ENCODE measurements at regions not wholly inside any gene's neighbourhood (a gene's known extent, or its start where the extent isn't known, plus 50 kb on each side); places are given as distances from the start of the nearest gene placed in this dataset.
"Not testable (repeated sequence)": the region's sequence is repeated elsewhere in the genome, so short reads cannot be mapped to it uniquely, and the experiment has no call there.

DNA sequence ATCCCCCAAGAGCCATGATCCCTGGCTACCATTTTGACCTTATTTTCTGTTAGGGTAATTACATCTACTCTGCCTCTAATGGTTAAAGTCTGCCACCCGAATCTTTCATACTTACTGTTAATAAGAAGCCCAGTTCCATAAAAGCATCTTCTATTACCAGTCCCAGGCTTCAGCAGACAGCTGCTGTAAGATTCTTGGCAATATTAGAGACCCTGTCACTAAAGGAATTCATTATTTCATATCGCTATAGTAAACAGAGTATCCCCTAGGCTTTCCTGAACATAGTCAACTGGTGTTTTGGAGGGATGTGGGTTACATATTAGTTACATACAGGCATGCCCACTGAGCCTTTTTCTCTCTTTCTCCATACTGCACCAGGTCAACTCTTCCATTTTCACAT, 608.7 kb upstream of the SEMA6A start:
- no peak for DNase-seq

DNA sequence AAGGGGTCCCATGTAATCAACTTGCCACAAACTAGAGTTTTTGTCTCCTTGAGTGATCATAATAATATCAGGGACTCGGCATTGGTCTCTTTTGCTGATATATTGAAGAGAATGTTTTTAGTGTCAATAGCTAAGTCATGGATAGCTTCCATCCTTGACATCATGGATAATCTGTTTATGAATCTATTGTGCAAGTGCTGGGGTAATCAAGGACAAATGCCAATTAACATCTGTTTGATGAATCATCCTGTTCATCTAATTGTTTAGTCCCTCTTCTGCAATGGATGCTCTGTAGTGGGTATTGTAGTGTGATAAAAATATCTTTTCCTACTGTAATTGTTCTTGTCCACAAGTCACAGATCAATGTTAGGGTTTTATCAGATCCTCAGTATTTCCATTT, 607.5 kb upstream of the SEMA6A start:
- no peak for DNase-seq

DNA sequence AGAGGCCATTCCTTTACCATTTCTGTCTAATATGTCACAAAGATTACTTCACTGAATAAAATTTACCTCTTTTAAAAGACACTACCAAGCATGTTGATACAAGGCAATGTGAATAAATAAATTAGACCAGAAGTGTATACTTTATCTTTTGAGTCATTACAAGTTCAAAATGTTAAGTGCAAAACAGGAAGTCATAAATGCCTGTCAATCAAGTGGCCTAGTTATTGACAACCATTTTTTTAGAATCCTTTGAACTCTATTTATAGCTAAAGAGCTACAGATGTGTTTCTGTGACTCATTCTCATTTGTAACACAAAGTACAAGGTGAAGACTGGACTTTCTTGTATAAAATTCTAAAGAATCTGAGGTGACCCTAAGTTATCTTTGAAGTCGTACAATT, 602.7 kb upstream of the SEMA6A start:
- no peak for DNase-seq

DNA sequence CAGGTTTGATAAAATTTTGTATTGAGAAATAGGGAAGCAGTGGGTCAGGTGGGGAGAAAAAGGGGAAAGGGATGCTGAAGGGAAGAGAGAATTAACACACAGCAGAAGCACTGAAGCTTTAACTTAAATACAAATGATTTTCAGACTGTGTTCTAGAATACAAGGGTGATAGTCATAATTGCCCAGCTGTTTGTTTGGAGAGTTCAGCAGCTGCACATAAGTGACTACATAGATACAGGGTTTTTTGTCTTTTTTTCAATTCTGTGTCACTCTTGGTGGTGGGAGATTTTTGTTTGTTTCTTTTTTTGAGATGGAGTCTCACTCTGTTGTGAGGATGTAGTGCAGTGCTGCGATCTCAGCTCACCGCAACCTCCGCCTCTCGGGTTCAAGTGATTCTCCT, 590.4 kb upstream of the SEMA6A start:
- no peak for DNase-seq

DNA sequence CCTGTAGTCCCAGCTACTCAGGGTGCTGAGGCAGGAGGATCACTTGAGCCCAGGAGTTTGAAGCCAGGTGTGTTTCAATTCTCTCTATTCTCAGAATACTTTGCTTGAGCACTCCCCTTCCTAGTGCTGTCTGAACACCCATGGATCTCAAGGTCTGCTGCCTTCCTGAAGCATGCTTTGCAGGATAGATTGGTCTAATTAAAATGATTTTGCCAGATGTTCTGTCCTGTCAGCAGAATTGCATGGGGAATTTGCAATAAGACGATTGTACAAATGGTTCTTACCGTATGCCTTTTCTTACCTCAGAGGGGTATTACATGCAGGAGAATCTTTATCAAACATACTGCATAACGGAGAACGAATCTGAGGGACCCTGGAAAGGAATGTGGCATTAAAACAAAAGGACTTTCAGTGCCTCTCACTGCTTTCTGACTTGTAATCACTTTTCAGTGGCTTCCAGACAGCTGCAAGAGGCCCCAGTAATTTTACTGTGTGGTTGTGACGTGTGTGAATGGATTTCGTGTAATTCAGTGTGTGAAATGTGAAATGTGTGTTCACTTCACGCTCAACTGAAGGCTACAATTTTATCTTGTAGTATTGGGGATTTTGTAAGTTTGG, 587.2 kb upstream of the SEMA6A start:
- DNase-seq = no peak

DNA sequence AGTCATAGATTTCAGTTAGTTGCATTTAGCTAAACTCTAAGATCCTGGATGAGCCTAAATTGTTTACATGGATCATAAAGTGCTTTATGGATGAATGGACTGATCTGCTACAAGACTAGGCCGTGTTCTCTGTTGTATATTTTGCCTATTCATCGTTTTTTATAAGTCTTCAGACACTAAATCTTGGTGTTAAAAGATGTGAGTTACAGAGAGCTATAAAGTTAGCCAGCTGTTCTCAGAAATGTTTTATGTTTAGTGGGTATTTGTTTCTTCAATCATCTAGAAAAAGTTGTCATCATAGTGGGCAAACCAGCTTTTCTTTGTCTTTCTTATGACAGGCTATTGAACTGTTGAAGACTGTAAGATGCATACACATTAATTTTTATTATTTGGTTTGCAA, 585.8 kb upstream of the SEMA6A start:
- DNase-seq = no peak

DNA sequence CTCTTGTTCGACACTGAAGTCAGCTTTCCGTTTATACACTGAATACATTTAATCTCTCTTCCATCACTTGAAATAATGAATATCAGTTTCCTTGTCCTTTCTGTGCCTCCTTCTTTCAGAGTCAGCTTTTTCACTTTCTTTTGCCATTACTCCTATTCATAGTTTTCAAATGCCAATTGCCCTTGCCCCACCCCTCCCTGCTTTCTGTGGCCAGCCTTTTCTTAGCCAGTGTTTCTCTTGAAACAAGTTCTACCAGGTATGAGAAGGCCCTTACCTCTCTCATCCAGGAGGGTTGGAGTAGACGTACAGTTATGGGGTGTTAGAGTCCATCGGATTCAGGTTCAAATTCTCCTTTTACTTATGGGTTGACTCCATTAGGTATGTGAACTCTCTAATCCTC, 574.7 kb upstream of the SEMA6A start:
- no peak for DNase-seq

DNA sequence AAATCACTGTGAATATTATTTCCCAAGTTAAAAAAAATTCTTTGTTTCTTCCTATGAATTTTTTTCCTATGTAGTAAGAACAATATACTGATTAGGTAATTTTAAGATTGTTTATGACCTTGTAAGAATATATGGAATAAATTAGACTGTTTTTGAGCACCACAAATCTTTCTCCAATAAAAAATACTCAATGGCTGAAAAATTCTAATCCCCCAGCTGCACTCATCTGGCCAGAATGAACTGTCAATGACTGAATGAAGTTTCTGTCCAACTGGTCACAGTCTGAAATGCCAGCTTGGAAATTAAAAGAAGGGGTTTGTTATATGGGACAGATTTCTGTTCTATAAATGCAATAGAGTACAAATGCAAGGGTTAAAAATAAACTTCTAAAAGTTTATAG, 569.5 kb upstream of the SEMA6A start:
- no peak for DNase-seq

DNA sequence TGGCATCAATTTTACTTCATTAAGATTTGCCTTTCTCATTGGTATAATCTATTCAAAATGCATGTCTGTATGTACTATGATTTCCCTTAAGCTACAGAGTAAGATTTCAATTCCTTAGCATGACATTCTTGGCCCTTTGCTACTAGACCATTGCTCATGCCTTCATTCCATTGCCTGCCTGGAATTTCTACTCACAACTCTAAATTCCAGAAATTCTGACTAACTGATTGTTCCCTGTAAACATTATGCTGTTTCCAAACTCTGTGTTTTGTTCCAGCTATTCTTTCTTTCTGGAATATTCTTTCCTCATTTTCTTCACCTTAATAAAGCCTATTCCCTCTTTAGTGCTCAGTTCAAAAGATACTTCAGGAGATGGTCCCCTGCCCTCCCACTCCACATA, 568.8 kb upstream of the SEMA6A start:
- no peak for DNase-seq

DNA sequence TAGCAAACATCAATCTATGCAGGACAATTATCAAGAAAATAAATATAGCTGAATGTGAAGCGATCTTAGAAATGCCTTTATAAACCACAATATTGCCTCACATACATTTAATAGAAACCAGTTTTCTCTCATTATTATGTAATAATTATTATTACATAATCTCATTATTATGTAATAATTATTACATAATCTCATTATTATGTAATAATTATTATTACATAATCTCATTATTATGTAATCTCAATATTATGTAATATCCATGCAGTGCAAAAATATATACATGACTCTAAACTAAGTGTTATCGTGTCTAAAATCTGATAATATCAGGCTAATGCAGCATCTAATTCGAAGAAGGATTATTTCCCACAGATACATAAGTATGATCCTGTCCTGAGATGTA, 563.9 kb upstream of the SEMA6A start:
- DNase-seq = no peak

DNA sequence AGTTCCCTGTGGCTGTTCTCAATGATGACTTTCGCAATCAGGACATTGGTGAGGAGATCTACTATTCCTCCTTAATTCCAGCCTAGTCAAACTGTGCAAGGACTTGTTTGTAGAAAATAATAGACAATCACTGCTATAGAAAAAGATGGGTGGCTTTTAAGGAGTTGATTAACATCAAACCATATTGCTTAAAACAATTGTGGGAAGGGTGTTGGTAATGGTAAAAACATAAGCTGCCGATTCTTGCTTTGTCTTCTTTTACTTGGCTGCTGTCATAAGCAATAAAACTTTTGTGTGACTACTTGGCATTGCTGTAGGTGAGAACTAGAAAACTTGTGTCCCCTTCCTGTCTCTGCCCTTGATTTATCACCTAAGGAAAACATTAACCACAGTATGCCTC, 561.2 kb upstream of the SEMA6A start:
- DNase-seq = no peak

DNA sequence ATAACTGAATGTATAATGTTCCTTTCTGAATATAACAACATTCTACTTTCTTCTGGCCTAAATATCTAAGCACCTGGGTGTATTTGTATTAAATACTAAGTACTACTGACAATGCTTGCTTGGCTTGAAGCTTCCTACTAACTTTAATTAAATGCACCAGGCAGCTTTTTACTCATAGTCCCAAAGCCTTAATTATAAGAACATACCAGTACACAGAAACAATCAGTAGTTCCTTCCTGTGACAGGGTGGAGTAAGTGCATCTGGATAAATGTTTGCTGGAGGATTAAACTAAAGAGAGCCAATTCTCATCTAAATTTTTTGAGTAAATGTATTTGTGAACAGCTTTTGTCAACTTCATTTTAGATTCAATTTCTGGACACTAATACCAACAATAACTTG, 558.6 kb upstream of the SEMA6A start:
- DNase-seq = no peak

DNA sequence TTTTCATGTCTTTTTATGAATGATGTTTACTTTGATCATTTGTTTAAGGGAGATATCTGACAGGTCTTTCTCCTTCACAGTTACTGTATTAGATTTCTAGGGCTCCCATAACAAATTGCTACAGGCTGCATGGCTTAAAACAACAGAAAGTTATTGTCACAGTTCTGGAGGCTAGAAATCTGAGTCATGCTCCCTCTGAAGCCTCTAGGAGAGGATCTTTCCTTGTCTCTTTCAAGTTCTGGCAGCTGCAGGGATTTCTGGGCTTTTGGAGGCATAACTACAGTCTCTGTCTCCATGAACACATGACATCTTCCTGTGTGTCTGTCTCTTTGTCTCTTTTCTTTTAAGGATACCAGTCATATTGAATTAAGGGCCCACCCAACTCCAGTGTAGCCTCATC, 557.3 kb upstream of the SEMA6A start:
- no peak for DNase-seq

DNA sequence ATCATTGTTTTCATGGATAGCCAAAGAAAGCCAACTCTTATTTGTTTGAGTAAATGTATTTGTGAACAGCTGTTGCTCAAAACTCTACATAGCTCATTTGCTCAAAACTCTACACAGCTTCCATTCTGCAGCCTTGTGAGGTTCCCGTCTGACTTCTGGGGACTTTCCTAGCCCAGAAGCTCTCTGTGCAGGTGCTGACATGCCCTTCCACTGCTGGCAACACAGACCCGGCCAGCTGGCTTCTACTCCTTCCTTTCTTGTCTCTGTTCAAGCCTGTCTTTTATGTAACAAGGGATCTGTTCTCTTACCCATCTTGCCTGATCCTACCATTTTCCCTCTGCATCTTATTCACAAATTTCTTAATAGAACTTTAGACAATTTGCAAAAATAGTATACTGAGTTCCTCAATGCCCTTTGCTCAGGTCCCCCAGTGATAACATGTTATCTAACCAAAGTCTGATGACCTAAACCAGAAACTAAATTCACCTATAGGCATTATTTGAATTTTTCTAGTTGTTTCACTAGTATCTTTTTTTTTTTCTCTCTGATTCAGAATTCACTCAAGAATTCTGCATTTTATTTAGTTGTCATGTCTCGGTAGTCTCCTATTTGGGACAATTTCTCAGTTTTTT, 556.5 kb upstream of the SEMA6A start:
- no peak for DNase-seq

DNA sequence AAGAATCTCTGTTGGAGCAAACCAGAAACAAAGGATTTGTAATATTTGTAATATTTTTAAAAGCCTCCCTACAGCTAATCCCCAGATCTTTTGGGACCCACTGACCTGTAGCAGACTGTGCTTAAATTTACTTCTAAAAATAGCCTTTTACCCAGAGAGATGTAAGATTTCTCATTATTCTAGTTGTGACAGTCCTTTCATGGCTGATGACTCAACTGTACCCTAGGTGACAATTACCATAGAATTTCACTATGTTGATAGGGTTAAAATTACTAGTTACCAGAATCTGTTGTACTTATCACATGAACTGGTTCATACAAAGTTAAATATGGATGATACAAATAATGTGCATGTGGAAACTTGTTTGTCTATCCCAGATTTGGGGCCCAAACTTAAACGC, 543.9 kb upstream of the SEMA6A start:
- no peak for DNase-seq

DNA sequence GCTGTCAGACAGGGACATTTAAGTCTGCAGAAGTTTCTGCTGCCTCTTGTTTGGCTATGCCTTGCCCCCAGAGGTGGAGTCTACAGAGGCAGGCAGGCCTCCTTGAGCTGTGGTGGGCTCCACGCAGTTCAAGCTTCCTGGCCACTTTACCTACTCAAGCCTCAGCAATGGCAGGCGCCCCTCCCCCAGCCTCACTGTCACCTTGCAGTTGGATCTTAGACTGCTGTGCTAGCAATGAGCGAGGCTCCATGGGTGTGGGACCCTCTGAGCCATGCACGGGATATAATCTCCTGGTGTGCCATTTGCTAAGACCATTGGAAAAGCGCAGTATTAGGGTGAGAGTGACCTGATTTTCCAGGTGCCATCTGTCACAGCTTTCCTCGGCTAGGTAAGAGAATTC, 542.7 kb upstream of the SEMA6A start:
- DNase-seq = not testable (repeated sequence)

DNA sequence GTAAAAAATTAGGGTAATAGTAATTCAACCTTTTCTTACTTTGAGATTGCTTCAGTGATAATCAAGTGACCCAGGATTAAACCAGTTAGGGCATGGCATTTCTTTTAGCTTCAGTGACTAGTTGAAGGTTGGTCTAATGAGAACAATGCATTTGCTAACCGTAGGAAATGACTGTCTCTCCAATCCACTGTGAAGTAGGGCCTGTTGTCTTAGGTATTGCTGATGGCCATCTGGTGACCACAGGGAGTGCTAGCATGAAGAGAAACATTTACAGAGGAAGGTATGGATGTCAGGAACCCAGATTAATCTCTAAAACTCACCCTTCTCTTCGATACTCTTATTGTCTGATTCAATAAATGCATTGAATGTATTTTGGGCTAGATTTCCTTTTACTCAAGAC, 535.9 kb upstream of the SEMA6A start:
- DNase-seq = no peak

DNA sequence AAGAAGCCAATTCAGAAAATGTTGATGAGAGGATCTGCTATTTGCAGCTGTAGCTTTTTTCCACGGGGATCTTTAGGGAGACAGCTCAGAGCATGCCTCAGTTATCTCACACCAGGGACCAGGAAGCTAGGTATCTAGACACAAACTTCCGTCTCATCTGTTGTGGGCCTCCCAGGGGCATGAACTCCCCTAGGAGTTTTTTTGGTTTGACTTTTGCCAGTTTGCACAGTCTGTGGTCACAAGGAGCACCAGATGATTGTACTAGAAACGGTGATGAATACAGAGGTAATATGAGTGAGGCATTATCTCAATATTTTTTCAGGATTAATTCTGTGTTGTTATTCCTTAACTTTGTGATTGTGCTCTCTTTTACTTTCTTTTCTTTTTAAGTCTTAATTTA, 533.2 kb upstream of the SEMA6A start:
- DNase-seq = no peak

DNA sequence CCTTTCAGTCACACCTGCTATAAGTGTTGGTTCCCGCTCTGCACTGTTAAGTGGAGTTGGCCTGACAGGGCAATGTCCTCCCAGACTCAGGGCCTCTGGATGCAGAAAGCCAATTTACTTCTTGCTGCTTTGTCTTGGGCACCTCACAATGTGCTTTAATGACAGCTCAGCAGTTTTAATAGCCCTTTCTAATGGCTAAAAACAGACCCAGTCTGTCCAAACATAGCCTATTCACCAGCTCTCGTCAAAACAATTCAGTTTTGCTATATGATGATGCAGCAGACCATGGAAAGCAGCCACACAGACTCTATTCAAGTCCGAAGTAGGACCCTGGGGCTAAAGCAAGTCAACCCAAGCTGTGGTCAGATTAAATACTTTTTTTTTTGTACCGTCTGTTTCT, 529.1 kb upstream of the SEMA6A start:
- DNase-seq = no peak

DNA sequence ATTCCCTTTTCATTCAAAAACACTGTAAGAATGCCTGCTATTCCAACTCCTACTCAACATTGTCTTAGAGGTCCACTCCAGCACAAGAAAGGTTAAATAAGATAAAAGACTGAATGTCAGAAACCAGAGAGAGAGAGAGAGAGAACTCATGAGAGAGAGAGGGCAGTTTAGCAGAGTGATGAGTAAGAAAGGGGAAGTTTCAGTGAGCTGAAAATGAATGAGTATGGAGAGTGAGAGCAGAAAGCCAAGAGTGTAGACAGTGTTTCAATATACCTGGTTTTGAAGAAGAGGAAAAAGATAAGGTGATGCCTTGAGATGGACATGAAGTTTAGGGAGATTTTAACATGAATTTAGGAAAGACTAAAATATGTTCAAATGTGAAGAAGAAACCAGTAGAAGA, 528.0 kb upstream of the SEMA6A start:
- no peak for DNase-seq

DNA sequence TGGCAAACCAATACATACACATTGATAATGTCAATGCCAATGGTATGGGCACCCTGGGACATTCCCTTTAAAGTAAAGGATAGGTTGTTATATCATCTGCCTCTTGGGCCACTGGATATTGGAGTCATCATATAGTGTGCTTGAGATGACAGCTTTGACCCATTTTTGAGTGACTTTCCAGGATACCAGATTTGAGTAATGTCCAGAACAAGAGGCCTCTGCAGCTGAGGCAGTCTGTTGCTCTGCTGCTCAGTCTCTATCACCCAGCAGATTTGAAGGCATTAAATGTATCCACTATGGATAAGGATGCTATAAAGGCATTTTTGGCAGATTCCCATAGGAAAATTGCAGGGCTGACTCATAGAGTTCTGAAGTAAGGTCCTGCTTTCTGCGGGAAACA, 525.6 kb upstream of the SEMA6A start:
- DNase-seq = no peak

DNA sequence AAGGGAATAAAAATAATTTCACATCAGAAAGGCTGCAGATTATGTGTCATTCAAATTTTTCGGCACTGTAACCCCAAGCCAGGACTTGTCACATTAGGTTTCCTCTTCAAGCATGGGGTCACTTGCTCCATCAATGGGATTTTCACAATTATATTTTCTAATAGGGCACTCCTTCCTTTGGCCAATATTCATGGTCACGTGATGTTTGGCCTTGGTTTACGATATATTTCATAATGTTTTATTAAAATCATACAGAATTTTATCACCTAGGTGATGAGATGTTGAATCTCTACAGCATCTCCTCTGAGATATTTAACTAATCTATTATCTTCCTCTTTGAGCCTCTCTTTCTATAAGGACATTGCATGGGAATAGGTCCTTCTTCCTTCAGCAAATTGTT, 523.5 kb upstream of the SEMA6A start:
- DNase-seq = no peak

DNA sequence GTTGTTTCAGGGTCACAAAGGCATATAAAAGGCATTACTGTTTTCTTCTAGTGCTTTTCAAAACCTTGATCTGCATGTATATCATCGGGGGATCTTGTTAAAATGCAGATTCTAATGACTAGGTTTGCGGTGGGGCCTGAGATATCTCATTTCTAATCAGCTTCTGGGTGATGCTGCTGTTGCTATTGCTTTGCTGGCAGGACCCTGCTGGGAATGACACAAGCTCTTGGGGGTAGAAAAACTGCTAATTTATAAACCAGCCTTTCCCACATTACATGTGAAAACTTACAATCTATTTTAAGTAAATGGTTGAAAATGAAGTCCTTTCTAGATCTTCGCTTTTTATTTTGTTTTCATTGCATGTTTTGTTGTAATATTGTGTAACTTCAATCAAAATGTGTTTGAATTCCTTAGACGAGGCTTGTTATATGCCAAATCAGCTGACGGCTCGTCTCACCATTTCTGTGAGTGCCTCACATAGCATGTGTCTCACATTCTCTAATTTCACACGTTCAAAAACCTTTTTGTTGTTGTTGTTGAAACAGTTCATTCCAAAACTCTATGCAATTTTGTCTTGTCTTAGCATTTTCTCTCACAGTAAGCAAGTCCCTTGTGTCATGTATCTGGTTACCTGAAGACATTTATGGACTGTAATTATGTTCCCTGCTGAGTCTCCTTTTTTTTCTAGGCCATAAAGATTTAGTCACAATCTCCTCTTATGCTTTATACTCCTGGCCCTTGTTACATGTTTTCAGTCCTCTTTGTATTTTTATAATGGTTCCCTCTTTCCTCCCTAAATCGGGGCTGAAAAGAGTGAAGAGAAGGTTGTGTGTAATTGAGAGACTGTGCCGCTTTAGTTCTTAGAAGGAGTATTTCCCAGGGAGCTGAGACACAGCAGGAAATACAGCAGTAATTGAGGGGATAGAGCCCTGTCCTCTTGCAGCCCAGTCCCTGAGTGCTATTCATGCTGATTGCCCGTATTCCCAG, 521.0 kb upstream of the SEMA6A start:
- DNase-seq = no peak

DNA sequence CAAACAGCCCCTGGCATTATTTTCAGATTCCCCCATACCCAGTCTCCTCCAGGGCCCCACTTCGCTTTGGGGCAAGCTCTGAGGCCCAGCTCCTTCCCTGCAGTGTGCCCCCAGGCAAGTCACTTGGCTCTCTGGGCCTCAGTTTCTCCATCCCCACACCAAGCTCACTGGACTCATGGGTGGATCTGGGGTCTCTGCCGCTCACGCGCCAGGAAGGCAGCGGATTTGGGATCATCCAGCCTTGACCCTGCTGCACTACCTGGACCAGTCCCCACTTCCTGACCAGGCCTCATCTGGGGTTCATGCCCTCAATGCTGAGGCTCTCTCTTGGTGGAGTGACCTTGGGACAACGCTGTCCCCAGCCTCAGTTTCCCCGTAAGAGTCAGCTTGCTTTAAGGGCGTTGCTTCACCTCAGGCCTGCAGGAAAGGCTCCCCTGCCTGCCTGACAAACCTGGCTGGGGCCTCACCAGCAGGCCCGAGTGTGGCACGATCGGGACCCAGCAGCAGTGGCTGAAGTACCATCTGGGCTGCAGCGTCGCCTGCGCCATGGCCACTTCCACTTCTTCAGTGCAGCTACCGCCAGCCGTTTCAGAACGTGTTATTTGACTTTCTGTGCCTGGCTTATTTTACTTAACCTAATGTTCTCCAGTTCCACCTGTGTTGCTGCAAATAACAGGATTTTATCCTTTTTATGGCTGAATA, 519.6 kb upstream of the SEMA6A start:
- DNase-seq = no peak
